Activated CD4-positive, alpha-beta T cell treated with anti-CD3 and anti-CD28 coated beads, Interleukin-2, Interleukin-6, amounts not matched to agents 100 ng/mL and 50 ng/mL, durations not matched to agents 16 hours and 8 hours (primary cell): ENCODE measurements at regions not wholly inside any gene's neighbourhood (a gene's known extent, or its start where the extent isn't known, plus 50 kb on each side); places are given as distances from the start of the nearest gene placed in this dataset.

ENCODE experiments used
- DNase-seq: peaks from one replicate; pipeline ENCODE4 v3.0.0-alpha.2; 2020

- DNase-seq: no peak
These were observed 88.9 kb upstream of the SHH start for GRCh38 chr7:155901176-155901575.

GRCh38 chr7:155899596-155899995 lies 87.3 kb upstream of the SHH start:
- no peak for DNase-seq

- DNase-seq: no peak
These were observed 85.6 kb upstream of the SHH start for GRCh38 chr7:155897758-155898386.

DNA sequence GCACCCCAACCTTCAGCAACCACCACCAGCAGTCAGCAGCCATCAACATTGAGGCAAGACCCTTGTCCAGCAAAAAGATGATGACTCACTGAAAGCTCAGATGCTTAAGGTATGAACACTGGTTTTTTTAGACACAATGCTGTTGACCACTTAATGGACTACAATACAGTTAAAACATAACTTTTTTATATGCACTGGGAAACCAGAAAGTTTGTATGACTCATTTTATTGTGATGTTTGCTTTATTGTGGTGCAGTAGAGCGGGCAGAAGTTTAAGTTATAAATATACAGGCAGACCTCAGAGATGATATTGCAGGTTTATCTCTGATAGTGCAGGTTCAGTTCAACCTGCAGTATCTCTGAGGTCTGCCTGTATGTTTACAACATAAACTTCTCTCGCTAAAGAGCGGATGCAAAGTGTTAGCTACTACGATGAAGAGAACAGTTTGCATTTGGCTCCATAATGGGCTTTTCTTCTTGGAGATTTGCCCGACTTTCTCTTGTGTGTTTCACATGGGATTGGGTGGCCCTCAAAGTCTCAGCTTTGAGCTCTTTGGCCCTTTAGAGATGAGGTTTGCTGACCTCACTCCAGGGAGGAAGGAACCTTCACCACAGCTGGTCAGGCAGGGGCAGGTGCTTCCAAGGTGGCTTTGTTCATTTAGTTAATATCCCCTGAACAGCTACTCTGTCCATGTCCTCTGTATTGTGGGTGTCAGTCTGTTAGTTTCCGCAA lies 84.4 kb upstream of the SHH start:
- DNase-seq: no peak

GRCh38 chr7:155893664-155894063 lies 81.4 kb upstream of the SHH start:
- DNase-seq: no peak

DNA sequence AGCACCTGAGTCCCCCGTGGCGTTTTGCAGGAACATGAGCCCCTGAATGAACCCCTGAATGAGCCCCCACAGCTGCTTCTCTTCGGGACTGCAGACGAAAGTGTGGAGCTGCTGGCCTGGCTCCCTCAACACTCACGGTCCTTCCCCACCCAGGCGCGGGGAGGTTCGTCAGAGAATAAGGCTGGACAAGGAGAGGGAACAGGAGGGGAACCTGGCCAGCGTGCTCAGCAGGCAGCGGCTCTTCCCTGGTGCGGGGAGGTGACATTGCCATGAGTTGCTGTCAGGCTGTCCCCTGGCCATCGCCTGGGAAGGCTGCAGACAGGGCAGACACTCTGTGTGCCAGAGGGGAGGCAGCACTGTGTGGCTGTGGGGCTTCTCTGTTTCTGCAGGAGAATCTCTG lies 80.9 kb upstream of the SHH start:
- no peak for DNase-seq

- no peak for DNase-seq
These were observed 77.6 kb upstream of the SHH start for GRCh38 chr7:155889636-155890511.

GRCh38 chr7:155887174-155887525 lies 74.9 kb upstream of the SHH start:
- DNase-seq: no peak

GRCh38 chr7:155886391-155887173 lies 74.3 kb upstream of the SHH start:
- DNase-seq: no peak

- DNase-seq: no peak
These were observed 73.2 kb upstream of the SHH start for GRCh38 chr7:155885167-155886155.

DNA sequence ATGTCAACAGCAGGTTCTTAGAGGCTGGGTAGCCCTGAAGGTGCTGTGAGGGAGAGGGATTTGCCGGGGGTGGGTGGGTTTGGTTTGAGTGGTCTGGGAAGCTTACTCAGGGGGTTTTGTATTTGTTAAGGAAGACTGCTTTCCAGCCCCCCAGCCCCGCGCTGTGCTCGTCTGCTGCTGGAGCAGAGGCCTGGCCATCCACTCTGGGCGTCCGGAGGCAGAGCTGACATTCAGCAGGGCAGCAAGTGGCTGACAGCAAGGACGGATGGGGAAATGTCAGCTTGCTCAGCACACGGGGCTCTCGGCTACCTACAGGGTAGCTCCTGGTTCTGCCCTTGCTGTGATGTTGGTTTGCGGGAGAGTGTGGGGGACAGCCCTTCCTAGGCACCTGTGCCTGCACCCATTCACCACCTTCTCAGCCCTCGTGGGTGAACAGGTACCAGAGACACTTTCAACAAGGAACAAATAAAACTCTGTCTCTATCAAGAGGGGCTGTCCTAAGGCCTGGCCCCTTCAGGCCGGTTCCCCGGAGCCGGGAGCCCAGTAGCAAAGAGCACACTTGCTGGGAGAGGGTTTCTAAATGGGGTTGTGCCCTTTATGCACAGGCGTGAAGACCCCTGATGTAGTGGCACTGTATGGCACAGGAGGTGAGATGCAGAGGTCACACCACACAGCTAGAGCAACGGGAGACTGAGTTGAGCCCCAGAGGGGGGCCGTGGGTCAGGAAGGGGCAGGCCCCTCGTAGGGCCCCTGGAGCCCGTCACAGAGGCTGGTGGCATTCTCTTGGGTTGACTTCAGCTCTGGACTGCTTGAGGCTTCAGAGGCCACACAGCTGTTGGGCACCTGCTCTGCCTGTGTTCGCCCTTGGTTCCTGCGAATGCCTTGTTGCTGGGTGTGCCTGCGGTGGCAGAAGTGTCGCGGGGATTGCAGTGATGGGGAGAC lies 72.2 kb upstream of the SHH start:
- no peak for DNase-seq

DNA sequence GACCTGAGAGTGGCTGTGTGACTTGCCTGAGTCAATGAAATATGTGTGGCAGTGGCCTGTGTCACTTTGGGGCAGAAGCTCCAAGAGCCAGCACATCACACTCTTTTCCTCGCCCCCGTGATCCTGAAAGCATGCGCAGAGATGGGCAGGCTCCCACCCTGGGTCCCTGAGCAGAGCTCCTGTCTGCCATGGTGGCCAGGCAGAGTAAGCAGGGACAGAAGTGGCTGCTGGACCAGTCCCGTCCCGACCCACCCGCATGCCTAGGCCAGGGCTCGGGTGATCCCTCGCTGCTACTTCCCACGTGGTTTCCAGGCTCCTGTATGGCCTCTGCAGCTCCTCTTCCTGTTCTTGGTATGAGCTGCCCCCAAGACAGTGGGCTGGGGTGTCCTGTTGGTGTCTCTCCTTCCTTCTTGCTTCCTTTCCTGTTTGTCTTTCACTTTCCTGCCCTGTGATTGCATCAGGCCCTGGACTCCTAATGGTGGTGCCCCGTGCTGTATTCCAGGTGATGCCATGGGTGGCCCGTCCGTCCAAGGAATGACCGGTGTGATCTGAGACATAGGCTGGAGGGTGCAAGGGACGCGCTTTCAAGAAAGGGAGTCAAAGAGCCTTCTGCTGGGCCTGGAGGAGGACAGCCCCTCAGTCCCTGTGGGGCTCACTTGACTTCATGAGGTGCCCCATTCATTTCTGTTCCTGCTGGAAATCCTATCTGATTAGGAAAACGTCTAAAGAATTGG lies 71.4 kb upstream of the SHH start:
- DNase-seq: no peak

DNA sequence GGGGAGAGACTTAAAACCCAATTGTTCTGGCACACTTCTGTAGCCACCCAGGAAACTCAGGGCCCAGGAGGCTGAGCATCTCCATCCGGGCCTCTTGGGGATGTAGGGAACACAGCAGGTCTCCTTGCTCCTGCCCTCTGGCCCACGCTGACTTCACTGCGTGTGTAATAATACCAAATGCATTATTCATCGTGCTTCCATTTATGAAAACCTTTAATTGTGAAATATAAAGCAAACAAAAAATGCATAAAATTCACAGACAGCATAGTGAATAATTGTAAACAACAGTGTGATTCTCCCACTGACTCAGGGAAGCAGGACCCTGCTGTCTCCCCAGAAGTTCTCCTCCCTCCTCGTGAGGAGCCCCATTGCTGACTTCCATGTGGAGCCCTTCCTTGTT lies 70.3 kb upstream of the SHH start:
- DNase-seq: no peak

DNA sequence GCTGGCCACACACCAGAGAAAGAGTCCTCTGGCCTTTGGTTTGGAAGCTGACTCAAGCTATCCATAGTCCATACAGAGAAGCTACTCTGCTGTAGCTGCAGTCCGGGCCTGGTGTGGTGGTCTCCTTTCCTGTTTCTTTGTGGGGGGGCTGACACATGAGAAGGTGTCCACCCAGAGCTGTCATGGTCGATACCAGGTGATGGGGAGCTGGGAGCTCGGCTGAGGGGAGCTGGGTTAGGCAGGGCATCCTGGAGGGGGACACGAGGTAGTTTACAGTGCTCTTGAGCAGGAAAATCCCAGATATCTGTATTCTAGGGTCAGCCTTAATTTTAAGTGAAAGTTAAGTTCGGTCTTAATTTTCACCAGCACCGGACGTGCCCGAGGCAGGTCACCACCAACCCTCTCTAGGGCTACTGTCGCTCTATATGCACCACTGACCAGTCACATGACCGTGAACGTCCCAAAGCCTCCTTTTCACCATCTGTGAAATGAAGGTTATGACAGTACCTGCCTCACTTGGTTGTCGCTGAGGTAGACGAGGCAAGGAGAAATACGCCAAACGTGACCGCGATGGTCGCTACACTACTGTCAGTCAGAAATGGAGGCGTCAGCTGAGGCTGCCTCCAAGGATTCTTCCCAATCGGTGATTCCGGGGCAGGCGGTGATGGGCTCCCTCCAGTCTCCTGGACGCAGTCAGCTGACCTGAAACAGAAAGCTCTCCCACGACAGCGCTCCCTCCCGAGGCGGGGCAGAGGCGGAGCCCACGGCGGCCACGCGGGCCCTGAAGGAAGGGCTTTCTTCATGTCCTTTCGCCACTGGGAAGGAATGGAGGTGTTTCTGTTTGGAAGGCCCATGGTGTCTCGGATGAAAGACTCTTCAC lies 69.4 kb upstream of the SHH start:
- no peak for DNase-seq

- DNase-seq: no peak
These were observed 68.5 kb upstream of the SHH start for GRCh38 chr7:155880721-155881120.

- DNase-seq: no peak
These were observed 67.3 kb upstream of the SHH start for GRCh38 chr7:155879592-155879991.

DNA sequence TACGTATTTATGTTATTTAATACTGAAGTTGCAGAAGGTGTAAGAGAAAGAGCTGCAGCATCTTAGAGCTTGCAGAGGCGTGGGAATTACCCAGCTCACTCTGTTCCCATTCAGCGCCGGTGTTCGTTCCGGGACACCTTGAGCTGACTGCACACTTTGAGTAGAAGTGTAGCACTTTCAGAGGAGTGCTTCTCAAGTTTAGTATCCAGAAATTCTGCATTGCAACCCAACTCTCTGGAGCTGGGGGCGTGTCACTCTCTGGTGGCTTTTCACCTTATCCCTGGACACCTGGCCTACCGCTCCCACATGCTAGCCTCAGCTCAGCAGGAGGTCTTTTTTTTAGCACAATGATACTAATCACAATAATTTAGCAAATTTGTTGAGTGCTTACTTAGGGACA lies 66.4 kb upstream of the SHH start:
- DNase-seq: no peak

- no peak for DNase-seq
These were observed 66.0 kb upstream of the SHH start for GRCh38 chr7:155878250-155878649.

GRCh38 chr7:155877167-155877566 lies 64.9 kb upstream of the SHH start:
- no peak for DNase-seq
